Immature natural killer cell (primary cell): ENCODE measurements at regions not wholly inside any gene's neighbourhood (a gene's known extent, or its start where the extent isn't known, plus 50 kb on each side); places are given as distances from the start of the nearest gene placed in this dataset.

ENCODE experiments used
- DNase-seq, 3 donors: peaks; one replicate each; pipeline ENCODE4 v3.0.0; 2022; ENCODE audit warnings: mixed read lengths in 1 of 3
- H3K27ac Mint-ChIP-seq, 6 donors: one replicate each; pipeline ENCODE4 v1.8.0; 2020; ENCODE audit warnings: mixed read lengths in 6 of 6, mild to moderate bottlenecking in 5 of 6, inconsistent platforms in 4 of 6, moderate library complexity in 3 of 6
- H3K27me3 Mint-ChIP-seq, 3 donors: one replicate each; pipeline ENCODE4 v1.8.0; 2020 to 2021; ENCODE audit warnings: low read depth in 3 of 3, mild to moderate bottlenecking in 3 of 3, mixed read lengths in 3 of 3, moderate library complexity in 3 of 3, inconsistent platforms in 1 of 3
- H3K36me3 Mint-ChIP-seq, 3 donors: one replicate each; pipeline ENCODE4 v1.8.0; 2020; ENCODE audit warnings: mixed read lengths in 3 of 3, inconsistent platforms in 2 of 3, mild to moderate bottlenecking in 2 of 3
- H3K4me1 Mint-ChIP-seq, 2 donors: one replicate each; pipeline ENCODE4 v1.8.0; 2020; ENCODE audit warnings: inconsistent platforms in 2 of 2, mild to moderate bottlenecking in 2 of 2, mixed read lengths in 2 of 2, moderate library complexity in 1 of 2
- H3K4me3 Mint-ChIP-seq, 5 donors: one replicate each; pipeline ENCODE4 v1.8.0; 2020; ENCODE audit warnings: mild to moderate bottlenecking in 5 of 5, mixed read lengths in 5 of 5, inconsistent platforms in 3 of 5, moderate library complexity in 3 of 5
- H3K9me3 Mint-ChIP-seq, 6 donors: one replicate each; pipeline ENCODE4 v1.8.0; 2020; ENCODE audit warnings: mild to moderate bottlenecking in 6 of 6, mixed read lengths in 6 of 6, inconsistent platforms in 4 of 6, moderate library complexity in 3 of 6

- peaks cover 2 to 8% (median 3%) of the 10 kb centered on the region in 3 donors for H3K27me3 Mint-ChIP-seq
Observed at GRCh38 chr10:43818687-43819086, 170.0 kb upstream of the ZNF32 start.

GRCh38 chr10:43817368-43817767 lies 168.7 kb upstream of the ZNF32 start:
- no peak for DNase-seq
- H3K36me3 Mint-ChIP-seq = peaks cover 0 to 8% (median 0%) of the 10 kb centered on the region in 3 donors
- H3K27ac Mint-ChIP-seq = peak overlapping the region in 1 of 6 donors; percentile 43
- peaks cover 0 to 4% (median 0%) of the 10 kb centered on the region in 6 donors for H3K9me3 Mint-ChIP-seq
- peaks cover 38 to 42% of the 10 kb centered on the region in 2 donors for H3K4me1 Mint-ChIP-seq
- H3K27me3 Mint-ChIP-seq = peaks cover 2 to 8% (median 3%) of the 10 kb centered on the region in 3 donors
- peak overlapping the region in 4 of 5 donors; percentile 18 to 82 (median 75) for H3K4me3 Mint-ChIP-seq

More at GRCh38 chr10:43818687-43819086, 170.0 kb upstream of the ZNF32 start:
- Mint-ChIP-seq H3K9me3 (peaks cover 0 to 4% (median 0%) of the 10 kb centered on the region in 6 donors), H3K27ac (peak overlapping the region in 1 of 6 donors; percentile 17), H3K36me3 (peaks cover 0 to 8% (median 0%) of the 10 kb centered on the region in 3 donors), H3K4me1 (peaks cover 38 to 42% of the 10 kb centered on the region in 2 donors), H3K4me3 (no peak overlapping the region)
- DNase-seq = no peak

GRCh38 chr10:43816351-43817321 lies 168.0 kb upstream of the ZNF32 start:
- H3K9me3 Mint-ChIP-seq = peaks cover 0 to 2% (median 0%) of the 10 kb centered on the region in 6 donors
- peaks cover 38 to 42% of the 10 kb centered on the region in 2 donors for H3K4me1 Mint-ChIP-seq
- H3K4me3 Mint-ChIP-seq = peak overlapping the region; percentile 66 to 82 (median 77)
- H3K27ac Mint-ChIP-seq = peak overlapping the region; percentile 23 to 85 (median 66)
- H3K36me3 Mint-ChIP-seq = peaks cover 0 to 8% (median 0%) of the 10 kb centered on the region in 3 donors
- DNase-seq = peak; percentile 77 to 79 (median 78)
- H3K27me3 Mint-ChIP-seq = peaks cover 2 to 8% (median 3%) of the 10 kb centered on the region in 3 donors

- no peak for DNase-seq
- Mint-ChIP-seq H3K9me3 (peaks cover 0 to 2% (median 0%) of the 10 kb centered on the region in 6 donors), H3K4me3 (peak overlapping the region; percentile 66 to 82 (median 77)), H3K27ac (peak overlapping the region in 3 of 6 donors; percentile 26 to 61 (median 60)), H3K4me1 (peaks cover 38 to 49% of the 10 kb centered on the region in 2 donors), H3K36me3 (peaks cover 0 to 12% (median 0%) of the 10 kb centered on the region in 3 donors), H3K27me3 (peaks cover 2 to 12% (median 3%) of the 10 kb centered on the region in 3 donors)
Observed at GRCh38 chr10:43815181-43815885, 166.7 kb upstream of the ZNF32 start.

- peaks cover 1 to 10% (median 2%) of the 10 kb centered on the region in 3 donors for H3K27me3 Mint-ChIP-seq
Observed at GRCh38 chr10:43814663-43815062, 166.0 kb upstream of the ZNF32 start.

GRCh38 chr10:43811871-43812270 lies 163.2 kb upstream of the ZNF32 start:
- H3K36me3 Mint-ChIP-seq = peaks cover 0 to 4% (median 0%) of the 10 kb centered on the region in 3 donors
- no peak overlapping the region for H3K4me3 Mint-ChIP-seq
- DNase-seq = no peak
- no peak overlapping the region for H3K27ac Mint-ChIP-seq
- peaks cover 0 to 2% (median 0%) of the 10 kb centered on the region in 6 donors for H3K9me3 Mint-ChIP-seq
- H3K4me1 Mint-ChIP-seq = peaks cover 43 to 58% of the 10 kb centered on the region in 2 donors
- H3K27me3 Mint-ChIP-seq = peaks cover 0 to 8% (median 2%) of the 10 kb centered on the region in 3 donors

More at GRCh38 chr10:43814663-43815062, 166.0 kb upstream of the ZNF32 start:
- H3K9me3 Mint-ChIP-seq = peaks cover 0 to 2% (median 0%) of the 10 kb centered on the region in 6 donors
- H3K27ac Mint-ChIP-seq = no peak overlapping the region
- DNase-seq = no peak
- no peak overlapping the region for H3K4me3 Mint-ChIP-seq
- peaks cover 0 to 7% (median 0%) of the 10 kb centered on the region in 3 donors for H3K36me3 Mint-ChIP-seq
- H3K4me1 Mint-ChIP-seq = peaks cover 38 to 49% of the 10 kb centered on the region in 2 donors

GRCh38 chr10:43809211-43809930 lies 160.7 kb upstream of the ZNF32 start:
- Mint-ChIP-seq H3K9me3 (no peaks in the 10 kb centered on the region), H3K27me3 (peaks cover 0 to 5% (median 2%) of the 10 kb centered on the region in 3 donors), H3K4me1 (peaks cover 28 to 44% of the 10 kb centered on the region in 2 donors), H3K36me3 (peaks cover 0 to 4% (median 0%) of the 10 kb centered on the region in 3 donors), H3K27ac (no peak overlapping the region), H3K4me3 (no peak overlapping the region)
- DNase-seq = no peak

GRCh38 chr10:43808136-43808535 lies 159.5 kb upstream of the ZNF32 start:
- Mint-ChIP-seq H3K4me1 (peaks cover 28 to 43% of the 10 kb centered on the region in 2 donors), H3K36me3 (peaks cover 0 to 4% (median 0%) of the 10 kb centered on the region in 3 donors), H3K27me3 (peaks cover 0 to 5% (median 2%) of the 10 kb centered on the region in 3 donors), H3K9me3 (no peaks in the 10 kb centered on the region), H3K4me3 (peak overlapping the region; percentile 13 to 57 (median 53)), H3K27ac (peak overlapping the region in 4 of 6 donors; percentile 7 to 38 (median 18))
- DNase-seq = no peak

GRCh38 chr10:43806831-43807640 lies 158.4 kb upstream of the ZNF32 start:
- H3K4me1 Mint-ChIP-seq = peaks cover 28 to 43% of the 10 kb centered on the region in 2 donors
- H3K36me3 Mint-ChIP-seq = peaks cover 0 to 4% (median 0%) of the 10 kb centered on the region in 3 donors
- no peak for DNase-seq
- H3K27me3 Mint-ChIP-seq = peaks cover 0 to 5% (median 2%) of the 10 kb centered on the region in 3 donors
- peak overlapping the region in 3 of 5 donors; percentile 18 to 29 (median 27) for H3K4me3 Mint-ChIP-seq
- H3K27ac Mint-ChIP-seq = no peak overlapping the region
- H3K9me3 Mint-ChIP-seq = no peaks in the 10 kb centered on the region

GRCh38 chr10:43803791-43804190 lies 155.1 kb upstream of the ZNF32 start:
- Mint-ChIP-seq H3K4me3 (no peak overlapping the region), H3K4me1 (peaks cover 24 to 30% of the 10 kb centered on the region in 2 donors), H3K9me3 (no peaks in the 10 kb centered on the region), H3K27me3 (peaks cover 4 to 7% (median 5%) of the 10 kb centered on the region in 3 donors), H3K36me3 (no peaks in the 10 kb centered on the region), H3K27ac (no peak overlapping the region)
- DNase-seq = no peak

GRCh38 chr10:43802988-43803696 lies 154.5 kb upstream of the ZNF32 start:
- no peak overlapping the region for H3K4me3 Mint-ChIP-seq
- H3K27ac Mint-ChIP-seq = no peak overlapping the region
- peaks cover 4 to 10% (median 7%) of the 10 kb centered on the region in 3 donors for H3K27me3 Mint-ChIP-seq
- peaks cover 19 to 24% of the 10 kb centered on the region in 2 donors for H3K4me1 Mint-ChIP-seq
- no peak for DNase-seq
- no peaks in the 10 kb centered on the region for H3K9me3 Mint-ChIP-seq
- H3K36me3 Mint-ChIP-seq = no peaks in the 10 kb centered on the region

- Mint-ChIP-seq H3K4me1 (peaks cover 6 to 9% of the 10 kb centered on the region in 2 donors), H3K36me3 (no peaks in the 10 kb centered on the region), H3K9me3 (no peaks in the 10 kb centered on the region), H3K27me3 (peaks cover 4 to 10% (median 7%) of the 10 kb centered on the region in 3 donors), H3K4me3 (no peak overlapping the region), H3K27ac (no peak overlapping the region)
- DNase-seq = no peak
Observed at GRCh38 chr10:43801626-43802025, 152.9 kb upstream of the ZNF32 start.
